ENCODE measurements at regions not wholly inside any gene's neighbourhood (a gene's known extent, or its start where the extent isn't known, plus 50 kb on each side); places are given as distances from the start of the nearest gene placed in this dataset.

GRCh38 chr9:108780942-108781734 is 74.6 kb downstream of the ACTL7B start:
- no peak for TF ChIP-seq ZNF274 (IDR thresholded peaks at IDR 0.05; ENCODE audit: low read depth, low read length)
- no peak for TF ChIP-seq SUZ12 (IDR thresholded peaks at IDR 0.05; ENCODE audit: extremely low read depth, insufficient read depth, insufficient read length)
- TF ChIP-seq YY1 (IDR thresholded peaks at IDR 0.05; ENCODE audit: insufficient read depth, insufficient read length), result no peak

Measured in NT2/D1 (cell line).